ENCODE measurements at regions not wholly inside any gene's neighbourhood (a gene's known extent, or its start where the extent isn't known, plus 50 kb on each side); places are given as distances from the start of the nearest gene placed in this dataset.
"Not testable (repeated sequence)": the region's sequence is repeated elsewhere in the genome, so short reads cannot be mapped to it uniquely, and the experiment has no call there.

- TF ChIP-seq CTCF, EZH2, EZH2phosphoT487 (IDR thresholded peaks at IDR 0.05): not testable (repeated sequence)
Measured at GRCh38 chr16:29129458-29130038, 144.7 kb downstream of the LAT start.
